ENCODE measurements at regions not wholly inside any gene's neighbourhood (a gene's known extent, or its start where the extent isn't known, plus 50 kb on each side); places are given as distances from the start of the nearest gene placed in this dataset.

DNA sequence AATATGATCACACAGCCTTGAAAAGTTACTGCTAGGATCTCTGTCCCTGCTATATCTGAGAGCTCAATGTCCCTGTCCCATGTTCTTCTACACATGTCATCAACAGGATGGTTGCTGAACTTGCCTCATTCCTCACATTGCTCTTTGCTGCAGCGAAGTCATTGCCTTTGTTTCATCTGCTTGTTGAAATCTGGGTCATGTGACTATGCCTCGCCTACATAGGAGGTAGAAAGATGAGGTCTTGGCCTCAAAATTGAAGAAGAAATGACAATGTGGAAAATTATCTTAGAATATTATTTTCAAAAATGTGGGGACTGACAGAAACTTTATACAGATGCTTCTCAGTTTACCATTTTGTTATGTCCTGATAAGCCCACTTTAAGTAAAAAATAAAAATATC is 494.2 kb downstream of the SOX5 start:
- Histone ChIP-seq H3K27me3 (ENCODE audit: control insufficient read depth, insufficient read depth, low read length) (no peaks in the 10 kb centered on the region), H3K4me2 (ENCODE audit: extremely low read depth, insufficient read depth, low read length) (no peak overlapping the region), H3K36me3 (ENCODE audit: control insufficient read depth, insufficient read depth, low read length) (no peaks in the 10 kb centered on the region), H4K20me1 (ENCODE audit: control insufficient read depth, extremely low read depth, insufficient read depth, low read length) (no peaks in the 10 kb centered on the region), H3K9ac (ENCODE audit: insufficient read depth, low read length) (no peak overlapping the region), H3K4me3 (replicated peaks in 1 of 4; ENCODE audit: control extremely low read depth in 1 of 4, insufficient read depth in 1 of 4, low read depth in 3 of 4, low read length in 4 of 4) (no peak overlapping the region), H3K4me1 (ENCODE audit: control insufficient read depth, extremely low read depth, insufficient read depth, low read length) (no peaks in the 10 kb centered on the region), H2AFZ (ENCODE audit: low read length) (no peak overlapping the region), H3K27ac (ENCODE audit: insufficient read depth, low read length) (no peak overlapping the region), H3K79me2 (ENCODE audit: control insufficient read depth, insufficient read depth, low read length) (no peaks in the 10 kb centered on the region), H3K9me3 (ENCODE audit: control insufficient read depth, insufficient read depth, low read depth, low read length) (no peaks in the 10 kb centered on the region)
- DNase-seq (ENCODE audit: low read depth in 2 of 2), result no peak
- TF ChIP-seq EZH2 (IDR thresholded peaks at IDR 0.05; ENCODE audit: low read length, missing control alignments) (no peak), CTCF (conservative IDR thresholded peaks at IDR 0.05 in 1 of 2, IDR thresholded peaks at IDR 0.05 in 1 of 2; ENCODE audit: low read depth in 1 of 2, low read length in 2 of 2) (no peak)

DNA sequence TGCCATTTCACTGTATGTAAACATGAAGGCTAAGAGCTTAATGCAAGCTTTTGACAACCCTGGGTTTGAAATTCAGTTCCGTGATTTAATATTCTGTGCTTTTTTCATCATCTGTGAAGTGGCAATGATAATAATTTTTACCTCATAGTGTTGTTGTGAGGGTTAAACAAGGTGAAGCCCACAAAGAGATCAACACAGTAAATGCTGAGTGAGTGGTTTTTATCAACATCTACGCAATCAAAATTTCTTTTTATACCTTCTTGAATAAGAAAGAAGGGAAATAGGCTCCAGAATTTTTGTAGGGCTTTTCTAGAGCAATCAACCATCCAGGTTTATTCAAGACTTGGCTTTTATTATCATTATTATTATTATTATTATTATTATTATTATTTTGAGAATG is 490.8 kb downstream of the SOX5 start:
- no peaks in the 10 kb centered on the region for H4K20me1 ChIP-seq (ENCODE audit: control insufficient read depth, extremely low read depth, insufficient read depth, low read length)
- no peak overlapping the region for H3K27ac ChIP-seq (ENCODE audit: insufficient read depth, low read length)
- no peak overlapping the region for H3K4me3 ChIP-seq (replicated peaks in 1 of 4; ENCODE audit: control extremely low read depth in 1 of 4, insufficient read depth in 1 of 4, low read depth in 3 of 4, low read length in 4 of 4)
- no peaks in the 10 kb centered on the region for H3K27me3 ChIP-seq (ENCODE audit: control insufficient read depth, insufficient read depth, low read length)
- H3K79me2 ChIP-seq (ENCODE audit: control insufficient read depth, insufficient read depth, low read length), result no peaks in the 10 kb centered on the region
- TF ChIP-seq CTCF (conservative IDR thresholded peaks at IDR 0.05 in 1 of 2, IDR thresholded peaks at IDR 0.05 in 1 of 2; ENCODE audit: low read depth in 1 of 2, low read length in 2 of 2) (no peak), EZH2 (IDR thresholded peaks at IDR 0.05; ENCODE audit: low read length, missing control alignments) (no peak)
- no peak overlapping the region for H3K9ac ChIP-seq (ENCODE audit: insufficient read depth, low read length)
- H3K36me3 ChIP-seq (ENCODE audit: control insufficient read depth, insufficient read depth, low read length), result no peaks in the 10 kb centered on the region
- H3K9me3 ChIP-seq (ENCODE audit: control insufficient read depth, insufficient read depth, low read depth, low read length), result no peaks in the 10 kb centered on the region
- H3K4me2 ChIP-seq (ENCODE audit: extremely low read depth, insufficient read depth, low read length), result no peak overlapping the region
- H3K4me1 ChIP-seq (ENCODE audit: control insufficient read depth, extremely low read depth, insufficient read depth, low read length), result no peaks in the 10 kb centered on the region
- DNase-seq (ENCODE audit: low read depth in 2 of 2), result no peak
- no peak overlapping the region for H2AFZ ChIP-seq (ENCODE audit: low read length)

DNA sequence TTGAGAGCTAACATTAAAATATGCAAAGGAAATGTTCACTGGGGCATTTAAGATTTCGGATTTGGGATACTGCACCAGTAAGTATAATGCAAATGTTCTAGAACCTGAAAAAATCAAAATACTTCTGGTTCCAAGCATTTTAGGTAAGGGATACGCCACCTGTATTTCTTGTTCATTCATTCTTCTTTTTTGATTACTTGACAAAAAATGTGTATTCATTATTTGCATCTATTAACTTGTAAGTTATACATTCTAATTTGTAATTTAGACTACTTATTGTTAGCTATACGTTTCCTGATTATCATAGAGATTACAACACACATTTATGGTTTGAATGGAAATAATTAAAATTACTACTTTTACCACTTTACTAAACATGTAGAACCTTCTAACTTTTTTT is 486.9 kb downstream of the SOX5 start:
- H3K27ac ChIP-seq (ENCODE audit: insufficient read depth, low read length), result no peak overlapping the region
- H2AFZ ChIP-seq (ENCODE audit: low read length), result no peak overlapping the region
- no peak overlapping the region for H3K4me2 ChIP-seq (ENCODE audit: extremely low read depth, insufficient read depth, low read length)
- H3K27me3 ChIP-seq (ENCODE audit: control insufficient read depth, insufficient read depth, low read length), result no peaks in the 10 kb centered on the region
- H4K20me1 ChIP-seq (ENCODE audit: control insufficient read depth, extremely low read depth, insufficient read depth, low read length), result no peaks in the 10 kb centered on the region
- no peak for DNase-seq (ENCODE audit: low read depth in 2 of 2)
- H3K4me3 ChIP-seq (replicated peaks in 1 of 4; ENCODE audit: control extremely low read depth in 1 of 4, insufficient read depth in 1 of 4, low read depth in 3 of 4, low read length in 4 of 4), result no peak overlapping the region
- H3K4me1 ChIP-seq (ENCODE audit: control insufficient read depth, extremely low read depth, insufficient read depth, low read length), result no peaks in the 10 kb centered on the region
- TF ChIP-seq EZH2 (IDR thresholded peaks at IDR 0.05; ENCODE audit: low read length, missing control alignments) (no peak), CTCF (conservative IDR thresholded peaks at IDR 0.05 in 1 of 2, IDR thresholded peaks at IDR 0.05 in 1 of 2; ENCODE audit: low read depth in 1 of 2, low read length in 2 of 2) (no peak)
- H3K79me2 ChIP-seq (ENCODE audit: control insufficient read depth, insufficient read depth, low read length), result no peaks in the 10 kb centered on the region
- H3K9ac ChIP-seq (ENCODE audit: insufficient read depth, low read length), result no peak overlapping the region
- H3K9me3 ChIP-seq (ENCODE audit: control insufficient read depth, insufficient read depth, low read depth, low read length), result no peaks in the 10 kb centered on the region
- H3K36me3 ChIP-seq (ENCODE audit: control insufficient read depth, insufficient read depth, low read length), result no peaks in the 10 kb centered on the region
